ENCODE measurements at regions not wholly inside any gene's neighbourhood (a gene's known extent, or its start where the extent isn't known, plus 50 kb on each side); places are given as distances from the start of the nearest gene placed in this dataset.
"Not testable (repeated sequence)": the region's sequence is repeated elsewhere in the genome, so short reads cannot be mapped to it uniquely, and the experiment has no call there.

DNA sequence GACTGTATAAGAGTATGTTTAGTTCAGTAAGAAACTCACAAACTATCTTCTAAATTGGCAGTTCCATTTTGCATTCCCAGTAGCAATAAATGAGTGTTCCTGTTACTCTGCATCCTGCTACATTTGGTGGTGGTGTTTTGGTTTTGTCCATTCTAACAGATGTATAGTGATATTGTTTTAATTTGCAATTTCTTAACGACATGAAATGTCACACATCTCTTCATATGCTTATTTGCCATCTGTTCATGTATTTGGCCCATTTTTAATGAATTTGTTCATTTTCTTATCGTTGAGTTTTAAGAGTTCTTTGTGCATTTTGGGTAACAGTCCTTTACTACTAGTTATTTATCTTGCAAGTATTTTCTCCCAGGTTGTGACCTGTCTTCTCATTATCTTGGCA, 232.2 kb downstream of the TMA16 start:
- Histone ChIP-seq H3K27me3 (ENCODE audit: control insufficient read depth, insufficient read depth, low read length) (no peaks in the 10 kb centered on the region), H3K9me3 (ENCODE audit: control insufficient read depth, insufficient read depth, low read length) (peaks cover 21% of the 10 kb centered on the region), H3K4me3 (ENCODE audit: low read depth, low read length) (no peak overlapping the region), H3K36me3 (ENCODE audit: control insufficient read depth, insufficient read depth, low read length) (no peaks in the 10 kb centered on the region), H3K9ac (ENCODE audit: low read depth, low read length) (no peak overlapping the region), H3K4me1 (ENCODE audit: control insufficient read depth, insufficient read depth, low read length) (no peaks in the 10 kb centered on the region), H3K27ac (ENCODE audit: low read depth, low read length) (no peak overlapping the region)

- Histone ChIP-seq H3K4me3 (ENCODE audit: low read depth, low read length) (no peak overlapping the region), H3K9ac (ENCODE audit: low read depth, low read length) (no peak overlapping the region), H3K4me1 (ENCODE audit: control insufficient read depth, insufficient read depth, low read length) (no peaks in the 10 kb centered on the region), H3K9me3 (ENCODE audit: control insufficient read depth, insufficient read depth, low read length) (peaks cover 12% of the 10 kb centered on the region), H3K36me3 (ENCODE audit: control insufficient read depth, insufficient read depth, low read length) (no peaks in the 10 kb centered on the region), H3K27me3 (ENCODE audit: control insufficient read depth, insufficient read depth, low read length) (no peaks in the 10 kb centered on the region), H3K27ac (ENCODE audit: low read depth, low read length) (no peak overlapping the region)
Measured at GRCh38 chr4:163731071-163731470, 236.6 kb downstream of the TMA16 start.

- H3K27me3 ChIP-seq (ENCODE audit: control insufficient read depth, insufficient read depth, low read length): no peaks in the 10 kb centered on the region
- no peaks in the 10 kb centered on the region for H3K4me1 ChIP-seq (ENCODE audit: control insufficient read depth, insufficient read depth, low read length)
- H3K9ac ChIP-seq (ENCODE audit: low read depth, low read length): no peak overlapping the region
- H3K9me3 ChIP-seq (ENCODE audit: control insufficient read depth, insufficient read depth, low read length): peaks cover 6% of the 10 kb centered on the region
- H3K27ac ChIP-seq (ENCODE audit: low read depth, low read length): no peak overlapping the region
- H3K36me3 ChIP-seq (ENCODE audit: control insufficient read depth, insufficient read depth, low read length): no peaks in the 10 kb centered on the region
- no peak overlapping the region for H3K4me3 ChIP-seq (ENCODE audit: low read depth, low read length)
Measured at GRCh38 chr4:163732473-163732872, 238.0 kb downstream of the TMA16 start.

DNA sequence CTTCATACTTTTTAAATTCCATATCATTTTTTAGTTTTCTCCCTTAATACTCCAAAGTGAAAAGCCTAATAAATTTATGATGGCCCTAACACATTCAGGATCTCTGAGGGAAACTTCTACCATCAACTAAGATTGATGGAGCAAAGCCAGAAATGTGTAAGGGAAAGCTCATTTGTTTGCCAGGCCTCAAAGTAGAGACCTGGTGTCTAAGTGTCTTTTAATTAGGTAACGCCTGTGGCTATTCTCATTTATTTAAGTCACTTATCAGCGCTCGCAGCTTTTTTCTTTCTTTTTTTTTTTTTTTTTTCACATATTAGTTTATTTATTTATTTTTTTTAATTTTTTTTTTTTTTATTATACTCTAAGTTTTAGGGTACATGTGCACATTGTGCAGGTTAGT, 242.4 kb downstream of the TMA16 start:
- H3K36me3 ChIP-seq (ENCODE audit: control insufficient read depth, insufficient read depth, low read length): no peaks in the 10 kb centered on the region
- H3K9ac ChIP-seq (ENCODE audit: low read depth, low read length): no peak overlapping the region
- no peak overlapping the region for H3K27ac ChIP-seq (ENCODE audit: low read depth, low read length)
- no peak overlapping the region for H3K4me3 ChIP-seq (ENCODE audit: low read depth, low read length)
- peaks cover 4% of the 10 kb centered on the region; the same call in 1 of the 2 replicates for H3K9me3 ChIP-seq (ENCODE audit: control insufficient read depth, insufficient read depth, low read length)
- H3K27me3 ChIP-seq (ENCODE audit: control insufficient read depth, insufficient read depth, low read length): no peaks in the 10 kb centered on the region
- H3K4me1 ChIP-seq (ENCODE audit: control insufficient read depth, insufficient read depth, low read length): no peaks in the 10 kb centered on the region

GRCh38 chr4:163737846-163738245, 243.4 kb downstream of the TMA16 start:
- not testable (repeated sequence) for H3K4me1 ChIP-seq (ENCODE audit: control insufficient read depth, insufficient read depth, low read length); H3K36me3 ChIP-seq (ENCODE audit: control insufficient read depth, insufficient read depth, low read length); H3K4me3 ChIP-seq (ENCODE audit: low read depth, low read length); H3K9me3 ChIP-seq (ENCODE audit: control insufficient read depth, insufficient read depth, low read length); H3K27ac ChIP-seq (ENCODE audit: low read depth, low read length); H3K9ac ChIP-seq (ENCODE audit: low read depth, low read length); H3K27me3 ChIP-seq (ENCODE audit: control insufficient read depth, insufficient read depth, low read length)

DNA sequence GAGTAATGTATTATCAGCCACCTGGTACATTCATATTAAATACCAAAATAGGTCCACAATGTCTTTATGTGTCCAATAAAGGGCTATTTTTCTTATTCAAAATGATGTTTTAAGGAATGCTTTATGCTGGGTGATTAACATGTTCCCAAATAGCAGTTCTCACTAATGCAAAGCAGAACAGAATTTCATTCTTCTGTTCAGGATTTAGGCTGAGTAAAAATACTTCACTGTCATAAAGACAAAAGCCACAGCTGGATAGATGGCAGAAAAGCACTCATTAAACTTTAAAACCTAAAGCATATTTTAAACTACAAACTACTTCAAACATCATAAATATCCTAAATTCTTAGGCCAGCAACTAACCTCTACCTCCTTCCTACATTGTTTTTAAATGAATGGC, 244.0 kb downstream of the TMA16 start:
- Histone ChIP-seq H3K36me3 (ENCODE audit: control insufficient read depth, insufficient read depth, low read length) (no peaks in the 10 kb centered on the region), H3K4me1 (ENCODE audit: control insufficient read depth, insufficient read depth, low read length) (no peaks in the 10 kb centered on the region), H3K4me3 (ENCODE audit: low read depth, low read length) (no peak overlapping the region)

DNA sequence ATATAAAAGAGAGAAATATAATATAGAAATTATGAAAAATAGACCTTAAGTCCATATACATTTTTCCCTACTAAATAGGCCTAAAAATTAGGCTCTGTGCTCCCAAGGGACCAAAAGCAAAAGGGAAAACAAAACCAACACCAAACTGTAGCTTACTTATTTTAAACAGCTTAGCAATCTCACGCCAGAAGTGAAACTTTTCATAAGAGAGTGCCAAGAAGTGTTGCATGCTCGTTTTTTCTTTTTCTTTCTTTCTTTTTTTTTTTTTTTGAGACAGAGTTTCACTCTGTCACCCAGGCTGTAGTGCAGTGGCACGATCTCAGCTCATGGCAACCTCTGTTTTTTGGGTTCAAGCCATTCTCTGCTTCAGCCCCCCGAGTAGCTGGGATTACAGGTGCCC, 250.4 kb downstream of the TMA16 start:
- Histone ChIP-seq H3K27me3 (ENCODE audit: control insufficient read depth, insufficient read depth, low read length) (no peaks in the 10 kb centered on the region), H3K4me3 (ENCODE audit: low read depth, low read length) (no peak overlapping the region), H3K9me3 (ENCODE audit: control insufficient read depth, insufficient read depth, low read length) (peaks cover 17% of the 10 kb centered on the region), H3K36me3 (ENCODE audit: control insufficient read depth, insufficient read depth, low read length) (no peaks in the 10 kb centered on the region), H3K4me1 (ENCODE audit: control insufficient read depth, insufficient read depth, low read length) (no peaks in the 10 kb centered on the region), H3K9ac (ENCODE audit: low read depth, low read length) (no peak overlapping the region), H3K27ac (ENCODE audit: low read depth, low read length) (no peak overlapping the region)

More for the DNA sequence above, 244.0 kb downstream of the TMA16 start:
- no peaks in the 10 kb centered on the region for H3K27me3 ChIP-seq (ENCODE audit: control insufficient read depth, insufficient read depth, low read length)
- no peak overlapping the region for H3K9ac ChIP-seq (ENCODE audit: low read depth, low read length)
- no peaks in the 10 kb centered on the region for H3K9me3 ChIP-seq (ENCODE audit: control insufficient read depth, insufficient read depth, low read length)
- no peak overlapping the region for H3K27ac ChIP-seq (ENCODE audit: low read depth, low read length)

DNA sequence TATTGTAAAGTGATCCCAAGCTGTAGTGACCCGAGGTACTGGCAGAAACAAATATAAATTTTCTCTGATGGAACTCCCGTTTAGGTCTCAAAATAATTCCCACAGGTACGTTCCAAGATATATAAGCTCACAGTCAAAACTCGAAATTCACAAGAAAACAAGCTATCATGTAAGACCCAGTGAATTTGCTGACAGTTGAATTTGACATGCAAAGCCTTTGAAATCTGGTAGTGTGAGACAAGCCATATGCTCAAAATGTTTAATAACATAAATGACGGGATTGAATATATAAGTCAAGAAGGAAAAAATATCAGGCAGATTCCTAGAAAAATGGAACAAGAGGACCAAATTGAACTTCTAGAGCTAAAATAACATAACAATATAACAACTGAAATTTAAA, 252.8 kb downstream of the TMA16 start:
- Histone ChIP-seq H3K9me3 (ENCODE audit: control insufficient read depth, insufficient read depth, low read length) (peaks cover 17% of the 10 kb centered on the region), H3K4me1 (ENCODE audit: control insufficient read depth, insufficient read depth, low read length) (no peaks in the 10 kb centered on the region), H3K27me3 (ENCODE audit: control insufficient read depth, insufficient read depth, low read length) (no peaks in the 10 kb centered on the region), H3K4me3 (ENCODE audit: low read depth, low read length) (no peak overlapping the region), H3K9ac (ENCODE audit: low read depth, low read length) (no peak overlapping the region), H3K27ac (ENCODE audit: low read depth, low read length) (no peak overlapping the region), H3K36me3 (ENCODE audit: control insufficient read depth, insufficient read depth, low read length) (no peaks in the 10 kb centered on the region)

- no peaks in the 10 kb centered on the region for H3K27me3 ChIP-seq (ENCODE audit: control insufficient read depth, insufficient read depth, low read length)
- H3K9ac ChIP-seq (ENCODE audit: low read depth, low read length): no peak overlapping the region
- H3K9me3 ChIP-seq (ENCODE audit: control insufficient read depth, insufficient read depth, low read length): peaks cover 17% of the 10 kb centered on the region
- no peaks in the 10 kb centered on the region for H3K36me3 ChIP-seq (ENCODE audit: control insufficient read depth, insufficient read depth, low read length)
- H3K4me3 ChIP-seq (ENCODE audit: low read depth, low read length): no peak overlapping the region
- H3K4me1 ChIP-seq (ENCODE audit: control insufficient read depth, insufficient read depth, low read length): no peaks in the 10 kb centered on the region
- no peak overlapping the region for H3K27ac ChIP-seq (ENCODE audit: low read depth, low read length)
Measured at GRCh38 chr4:163747886-163748285, 253.4 kb downstream of the TMA16 start.

GRCh38 chr4:163748449-163748848, 254.0 kb downstream of the TMA16 start:
- no peak overlapping the region for H3K27ac ChIP-seq (ENCODE audit: low read depth, low read length)
- H3K27me3 ChIP-seq (ENCODE audit: control insufficient read depth, insufficient read depth, low read length): no peaks in the 10 kb centered on the region
- peaks cover 17% of the 10 kb centered on the region for H3K9me3 ChIP-seq (ENCODE audit: control insufficient read depth, insufficient read depth, low read length)
- H3K36me3 ChIP-seq (ENCODE audit: control insufficient read depth, insufficient read depth, low read length): no peaks in the 10 kb centered on the region
- no peak overlapping the region for H3K4me3 ChIP-seq (ENCODE audit: low read depth, low read length)
- H3K9ac ChIP-seq (ENCODE audit: low read depth, low read length): no peak overlapping the region
- no peaks in the 10 kb centered on the region for H3K4me1 ChIP-seq (ENCODE audit: control insufficient read depth, insufficient read depth, low read length)

- Histone ChIP-seq H3K36me3 (ENCODE audit: control insufficient read depth, insufficient read depth, low read length) (no peaks in the 10 kb centered on the region), H3K27ac (ENCODE audit: low read depth, low read length) (no peak overlapping the region), H3K9me3 (ENCODE audit: control insufficient read depth, insufficient read depth, low read length) (no peaks in the 10 kb centered on the region), H3K27me3 (ENCODE audit: control insufficient read depth, insufficient read depth, low read length) (no peaks in the 10 kb centered on the region), H3K4me3 (ENCODE audit: low read depth, low read length) (no peak overlapping the region), H3K4me1 (ENCODE audit: control insufficient read depth, insufficient read depth, low read length) (no peaks in the 10 kb centered on the region), H3K9ac (ENCODE audit: low read depth, low read length) (no peak overlapping the region)
Measured at GRCh38 chr4:163755013-163755412, 260.5 kb downstream of the TMA16 start.

DNA sequence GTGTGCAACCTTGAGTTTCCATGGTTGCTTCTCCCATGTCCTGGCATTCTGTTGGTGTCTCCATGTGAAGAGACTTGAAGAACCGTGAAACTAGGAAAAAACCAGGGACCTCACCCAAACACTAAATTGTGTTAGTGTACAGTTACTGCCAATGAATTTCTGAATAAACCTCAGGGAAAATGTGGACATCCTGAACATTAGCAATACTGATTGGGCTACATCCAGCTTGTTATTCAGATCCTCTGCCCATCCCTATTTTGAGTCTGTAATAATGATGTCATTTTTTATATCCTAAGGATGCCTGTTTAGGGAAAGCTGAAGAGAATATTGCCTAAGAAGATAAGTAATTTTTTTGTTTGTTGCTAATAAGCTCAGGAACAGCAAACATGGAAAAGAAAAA, 262.7 kb downstream of the TMA16 start:
- H3K27ac ChIP-seq (ENCODE audit: low read depth, low read length): no peak overlapping the region
- no peak overlapping the region for H3K9ac ChIP-seq (ENCODE audit: low read depth, low read length)
- no peaks in the 10 kb centered on the region for H3K27me3 ChIP-seq (ENCODE audit: control insufficient read depth, insufficient read depth, low read length)
- no peak overlapping the region for H3K4me3 ChIP-seq (ENCODE audit: low read depth, low read length)
- H3K4me1 ChIP-seq (ENCODE audit: control insufficient read depth, insufficient read depth, low read length): no peaks in the 10 kb centered on the region
- H3K36me3 ChIP-seq (ENCODE audit: control insufficient read depth, insufficient read depth, low read length): no peaks in the 10 kb centered on the region
- H3K9me3 ChIP-seq (ENCODE audit: control insufficient read depth, insufficient read depth, low read length): no peaks in the 10 kb centered on the region
